HG03575 (cell line): ENCODE measurements at regions not wholly inside any gene's neighbourhood (a gene's known extent, or its start where the extent isn't known, plus 50 kb on each side); places are given as distances from the start of the nearest gene placed in this dataset.

ENCODE experiments used
- ATAC-seq: cut with Tn5 transposase; IDR thresholded peaks from one replicate; pipeline ENCODE4 v1.9.1; 2021; ENCODE audit not compliant: unreplicated experiment, insufficient number of reproducible peaks, low FRiP score; ENCODE audit errors: extremely low read depth

DNA sequence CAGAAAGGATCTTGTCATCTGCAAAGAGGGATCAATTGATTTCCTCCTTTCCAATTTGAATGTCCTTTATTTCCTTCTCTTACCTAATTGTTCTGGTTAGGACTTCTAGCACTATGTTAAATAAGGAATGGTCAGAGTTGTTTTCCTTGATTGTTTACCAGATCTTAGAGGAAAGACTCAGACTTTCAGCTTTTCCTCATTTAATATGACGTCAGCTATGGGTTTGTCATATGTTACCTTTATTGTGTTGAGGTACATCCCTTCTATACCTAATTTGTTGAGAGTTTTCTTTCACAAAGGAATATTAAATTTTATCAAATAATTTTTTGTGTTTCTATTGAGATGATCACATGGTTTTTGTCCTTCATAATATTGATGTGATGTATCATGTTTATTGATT lies 656.5 kb upstream of the GRAMD2B start:
- ATAC-seq: no peak

- no peak for ATAC-seq
These were observed 647.3 kb upstream of the GRAMD2B start for GRCh38 chr5:125775896-125776295.

GRCh38 chr5:125776656-125777139 lies 646.5 kb upstream of the GRAMD2B start:
- ATAC-seq: no peak

DNA sequence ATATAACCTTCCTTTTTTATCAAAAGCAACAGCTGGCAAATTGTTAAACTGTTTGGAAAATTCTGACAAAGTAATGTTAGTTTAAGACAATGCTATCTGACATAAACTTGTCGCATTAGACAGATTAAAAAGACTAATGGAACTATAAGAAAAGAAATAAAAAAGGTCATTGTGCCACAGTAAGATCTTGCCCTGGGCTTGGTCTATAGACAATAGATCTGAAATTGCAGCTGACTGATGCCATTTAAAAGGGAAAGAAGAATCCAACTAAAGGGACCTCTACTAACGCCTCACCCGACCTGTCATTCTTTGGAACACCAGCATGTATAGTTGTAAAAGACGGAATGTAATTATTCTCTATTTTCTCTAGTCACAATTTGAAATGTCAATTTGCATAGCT lies 644.4 kb upstream of the GRAMD2B start:
- ATAC-seq: no peak

DNA sequence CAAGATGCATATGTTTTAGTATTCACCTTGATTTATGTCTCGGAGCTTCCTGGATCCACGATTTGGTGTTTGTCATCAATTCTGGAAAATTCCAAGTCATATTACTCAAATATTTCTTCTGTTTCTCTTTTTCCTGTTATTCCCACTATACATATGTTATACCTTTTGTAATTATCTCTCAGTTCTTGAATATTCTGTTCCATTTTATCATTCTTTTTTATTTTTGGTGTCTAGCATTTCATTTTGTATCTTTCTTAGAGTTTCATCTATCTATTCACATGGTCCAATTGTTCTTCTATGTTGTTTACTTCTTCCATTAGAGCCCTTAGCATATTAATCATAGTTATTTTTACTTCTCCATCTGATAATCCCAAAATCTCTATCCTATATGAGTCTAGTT lies 637.8 kb upstream of the GRAMD2B start:
- ATAC-seq: no peak

DNA sequence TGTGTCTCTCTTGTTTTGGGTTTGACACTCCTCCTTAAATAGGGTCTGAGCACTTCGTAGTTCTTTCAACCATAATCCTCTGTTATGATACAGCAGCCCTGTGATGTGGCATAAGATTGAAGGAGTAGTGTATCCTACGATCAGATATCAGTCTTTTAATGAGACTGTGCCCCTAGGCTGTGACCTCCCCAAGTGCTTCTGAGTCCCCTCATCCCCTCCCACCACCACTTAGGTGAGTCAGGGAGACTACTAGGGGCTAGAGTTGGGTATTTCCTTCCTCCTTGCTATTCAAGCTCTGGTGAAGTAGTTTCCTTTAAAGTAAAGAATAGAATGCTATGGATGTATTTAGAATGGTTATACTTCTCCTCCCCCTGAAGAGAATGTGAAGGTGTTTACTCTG lies 637.2 kb upstream of the GRAMD2B start:
- ATAC-seq: no peak

DNA sequence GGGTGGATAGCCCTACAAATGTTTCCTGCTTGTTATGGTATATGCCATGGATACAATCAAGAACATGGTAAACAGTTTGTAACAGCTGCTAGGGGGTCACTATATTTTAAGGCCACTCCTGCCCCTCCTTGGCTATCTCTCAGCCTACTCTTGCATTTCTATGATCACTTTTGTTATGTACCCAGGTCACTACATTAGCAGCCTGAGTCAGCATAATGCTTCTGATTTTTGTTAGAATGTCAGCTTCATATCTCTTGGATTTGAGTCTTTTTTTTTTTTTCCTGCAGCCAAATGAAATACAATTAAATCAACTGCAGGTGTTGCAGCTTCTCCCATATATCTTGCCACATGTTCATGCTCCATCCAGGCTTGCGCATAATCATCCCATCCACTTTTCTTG lies 629.7 kb upstream of the GRAMD2B start:
- no peak for ATAC-seq

GRCh38 chr5:125794922-125795321 lies 628.3 kb upstream of the GRAMD2B start:
- ATAC-seq: no peak

- ATAC-seq: no peak
These were observed 624.9 kb upstream of the GRAMD2B start for GRCh38 chr5:125798307-125798706.

- ATAC-seq: no peak
These were observed 610.6 kb upstream of the GRAMD2B start for GRCh38 chr5:125812651-125813050.

GRCh38 chr5:125813221-125813974 lies 609.8 kb upstream of the GRAMD2B start:
- ATAC-seq: no peak

GRCh38 chr5:125814119-125814518 lies 609.1 kb upstream of the GRAMD2B start:
- ATAC-seq: no peak

DNA sequence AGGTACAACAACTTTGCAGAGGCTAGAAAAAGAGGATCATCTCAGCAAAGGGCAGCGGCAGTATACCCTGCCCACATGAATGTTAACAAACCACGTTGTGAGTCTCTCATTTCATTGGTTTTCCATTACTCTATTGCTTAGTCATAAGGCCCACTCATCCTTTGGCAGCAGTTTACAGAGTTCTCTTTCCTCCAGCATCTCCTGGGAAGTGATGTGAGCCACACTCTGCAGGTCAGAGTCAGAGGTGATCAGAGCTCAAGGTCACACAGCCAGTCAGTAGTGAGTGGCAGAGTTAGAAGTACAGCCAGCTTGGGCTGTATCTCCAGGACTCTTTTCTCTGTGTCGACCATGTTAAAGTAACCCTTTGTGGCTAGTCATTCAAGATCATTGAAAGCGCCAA lies 599.6 kb upstream of the GRAMD2B start:
- no peak for ATAC-seq

DNA sequence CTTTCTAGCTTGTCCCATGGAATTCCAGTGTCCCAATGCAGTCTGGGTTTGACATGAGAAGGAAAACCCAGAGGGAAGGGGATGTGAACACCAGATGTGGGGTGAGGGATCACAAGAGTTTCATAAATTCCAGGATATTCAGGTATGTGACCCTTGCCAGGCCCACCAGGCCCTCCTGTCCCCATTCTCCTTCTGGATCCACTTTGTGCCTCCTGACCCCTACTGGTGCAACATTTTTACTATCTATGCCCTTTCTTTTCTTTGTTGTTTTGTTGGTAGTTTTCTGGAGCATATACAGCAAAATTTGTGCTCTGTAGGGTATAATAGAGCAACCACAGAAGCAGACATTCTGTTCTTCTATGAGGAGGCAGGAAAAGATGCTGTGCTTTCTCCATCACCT lies 597.0 kb upstream of the GRAMD2B start:
- ATAC-seq: no peak

DNA sequence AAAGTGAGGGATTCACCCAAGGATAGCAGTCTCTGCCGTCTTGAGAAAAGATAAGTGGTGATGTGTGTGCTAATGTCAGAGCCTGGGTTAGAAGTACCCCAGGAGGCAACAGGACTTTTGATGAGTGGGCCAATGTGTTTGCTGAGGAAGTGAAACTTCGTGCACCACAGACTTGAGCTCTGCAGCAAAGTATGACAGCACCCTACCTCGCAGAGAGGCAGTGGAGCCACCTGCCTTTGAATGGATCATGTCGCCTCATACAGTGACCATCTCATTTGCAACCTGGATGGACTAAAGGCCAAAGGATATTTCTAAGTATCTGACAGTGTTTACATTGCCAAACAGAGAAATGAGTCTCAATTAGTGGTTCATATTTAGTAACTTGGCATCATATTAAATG lies 593.9 kb upstream of the GRAMD2B start:
- no peak for ATAC-seq

DNA sequence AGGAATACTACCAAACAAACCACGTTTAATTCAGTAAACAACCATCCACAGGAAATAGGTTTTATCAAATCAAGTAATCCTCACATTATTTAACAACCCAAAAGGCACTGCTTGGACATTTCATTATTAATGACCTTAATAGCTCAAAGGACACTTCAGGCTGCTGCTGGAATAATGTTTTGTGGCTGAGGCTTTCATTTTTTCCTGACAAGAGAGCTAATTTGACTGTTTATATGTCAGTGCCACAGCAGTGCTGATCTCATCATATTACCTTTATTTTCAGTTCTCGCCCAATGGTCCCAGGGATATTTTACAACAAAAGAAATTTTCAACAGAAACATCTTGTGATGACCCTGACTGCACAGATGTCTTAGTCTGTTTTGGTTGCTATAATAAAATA lies 589.8 kb upstream of the GRAMD2B start:
- no peak for ATAC-seq

- ATAC-seq: no peak
These were observed 588.6 kb upstream of the GRAMD2B start for GRCh38 chr5:125834438-125835115.

DNA sequence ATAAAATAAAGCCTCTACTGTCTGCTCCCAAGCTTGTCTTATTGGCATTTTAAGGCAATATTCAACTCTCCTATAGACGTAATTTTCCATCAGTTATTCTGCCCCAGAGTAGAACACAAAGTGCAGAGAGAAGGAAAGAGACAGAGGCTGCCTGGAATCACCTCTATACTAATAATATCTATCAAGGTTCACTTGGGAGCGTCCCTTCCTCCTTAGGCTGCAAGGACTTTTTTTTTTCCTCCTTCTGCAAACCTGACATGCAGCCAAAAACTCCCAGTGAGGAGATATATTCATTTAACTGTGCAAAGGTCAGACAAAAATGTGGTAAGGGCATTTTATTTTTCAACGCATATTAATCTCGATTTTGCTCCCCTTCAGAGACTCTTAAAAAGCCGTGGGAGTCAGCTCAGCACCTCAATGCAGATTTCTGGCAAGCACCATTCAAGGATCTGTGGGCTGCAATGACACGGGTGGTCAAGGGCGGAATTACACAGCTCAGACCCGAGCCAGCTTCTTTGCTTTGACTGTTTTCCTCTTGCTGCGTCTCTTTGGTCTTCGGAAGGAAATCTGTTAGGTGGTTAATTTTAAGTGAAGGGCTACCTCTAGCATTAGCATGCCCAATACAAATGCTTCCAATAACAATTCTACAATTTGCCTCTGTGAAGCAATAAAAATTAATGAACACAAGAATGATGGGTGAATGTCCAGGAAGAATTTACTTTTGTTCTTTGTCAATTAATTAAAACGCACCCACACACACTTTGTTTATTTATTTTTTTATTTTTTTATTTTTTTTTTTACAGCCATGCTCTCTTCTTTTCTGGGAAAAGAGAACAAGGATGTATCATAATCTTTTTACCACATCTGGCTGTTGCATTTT lies 587.7 kb upstream of the GRAMD2B start:
- ATAC-seq: no peak

GRCh38 chr5:125836256-125836655 lies 587.0 kb upstream of the GRAMD2B start:
- no peak for ATAC-seq

- ATAC-seq: no peak
These were observed 585.3 kb upstream of the GRAMD2B start for GRCh38 chr5:125837866-125838265.
